Activated T-helper 2 cell treated with anti-CD3 and anti-CD28 coated beads, Interferon-gamma antibody, Interleukin-2, Interleukin-4, amounts not matched to agents 10 μg/mL and 5 μg/mL and 100 μg/mL, durations not matched to agents 14 hours and 24 hours and 36 hours (primary cell): ENCODE measurements at regions not wholly inside any gene's neighbourhood (a gene's known extent, or its start where the extent isn't known, plus 50 kb on each side); places are given as distances from the start of the nearest gene placed in this dataset.

Experiments used
- DNase-seq: peaks from one replicate; pipeline ENCODE4 v3.0.0; 2021; ENCODE audit warnings: low spot score
- H3K27ac Mint-ChIP-seq: one replicate; pipeline ENCODE4 v1.8.0; 2021; ENCODE audit warnings: mixed read lengths
- H3K27me3 Mint-ChIP-seq: one replicate; pipeline ENCODE4 v1.8.0; 2021; ENCODE audit warnings: low read depth, mixed read lengths
- H3K36me3 Mint-ChIP-seq: one replicate; pipeline ENCODE4 v1.8.0; 2021; ENCODE audit warnings: low read depth, mixed read lengths
- H3K4me1 Mint-ChIP-seq: one replicate; pipeline ENCODE4 v1.8.0; 2021; ENCODE audit warnings: low read depth, mixed read lengths
- H3K4me3 Mint-ChIP-seq: one replicate; pipeline ENCODE4 v1.8.0; 2021; ENCODE audit warnings: low read depth, mild to moderate bottlenecking, moderate library complexity, mixed read lengths
- H3K9me3 Mint-ChIP-seq: one replicate; pipeline ENCODE4 v1.8.0; 2021; ENCODE audit warnings: mixed read lengths
- intact Hi-C: fragments of 100-400 bp; cut with micrococcal nuclease; formaldehyde crosslinking; loops from one replicate; pipeline ENCODE4 v1.15.1; 2023

GRCh38 chr18:30929718-30930117 is 112.8 kb downstream of the DSC3 start:
- no peak overlapping the region for H3K4me3 Mint-ChIP-seq
- no peak overlapping the region for H3K27ac Mint-ChIP-seq
- no peak for DNase-seq
- peaks cover under 1% of the 10 kb centered on the region for H3K9me3 Mint-ChIP-seq
- no peaks in the 10 kb centered on the region for H3K27me3 Mint-ChIP-seq
- no peaks in the 10 kb centered on the region for H3K36me3 Mint-ChIP-seq
- H3K4me1 Mint-ChIP-seq: no peaks in the 10 kb centered on the region
- intact Hi-C loops: no loop called here

- no peak overlapping the region for H3K27ac Mint-ChIP-seq
- no peaks in the 10 kb centered on the region for H3K36me3 Mint-ChIP-seq
- no peaks in the 10 kb centered on the region for H3K27me3 Mint-ChIP-seq
- intact Hi-C loops: no loop called here
- DNase-seq: no peak
- no peak overlapping the region for H3K4me3 Mint-ChIP-seq
- H3K4me1 Mint-ChIP-seq: no peaks in the 10 kb centered on the region
- H3K9me3 Mint-ChIP-seq: peaks cover 6% of the 10 kb centered on the region
These were observed 113.5 kb downstream of the DSC3 start for GRCh38 chr18:30929065-30929464.

- H3K36me3 Mint-ChIP-seq: no peaks in the 10 kb centered on the region
- H3K9me3 Mint-ChIP-seq: peaks cover 6% of the 10 kb centered on the region
- no peaks in the 10 kb centered on the region for H3K27me3 Mint-ChIP-seq
- no peaks in the 10 kb centered on the region for H3K4me1 Mint-ChIP-seq
- H3K4me3 Mint-ChIP-seq: no peak overlapping the region
- intact Hi-C loops: no loop called here
- H3K27ac Mint-ChIP-seq: no peak overlapping the region
- DNase-seq: no peak
These were observed 114.9 kb downstream of the DSC3 start for GRCh38 chr18:30927517-30928075.

- Mint-ChIP-seq H3K36me3 (no peaks in the 10 kb centered on the region), H3K9me3 (peaks cover 6% of the 10 kb centered on the region), H3K4me3 (no peak overlapping the region), H3K4me1 (no peaks in the 10 kb centered on the region), H3K27me3 (no peaks in the 10 kb centered on the region), H3K27ac (no peak overlapping the region)
- DNase-seq: no peak
- intact Hi-C loops: no loop called here
These were observed 115.5 kb downstream of the DSC3 start for GRCh38 chr18:30927042-30927441.

GRCh38 chr18:30925795-30926194 is 116.7 kb downstream of the DSC3 start:
- no peak for DNase-seq
- intact Hi-C loops: no loop called here
- Mint-ChIP-seq H3K4me3 (no peak overlapping the region), H3K27ac (no peak overlapping the region), H3K36me3 (no peaks in the 10 kb centered on the region), H3K27me3 (no peaks in the 10 kb centered on the region), H3K4me1 (no peaks in the 10 kb centered on the region), H3K9me3 (peaks cover 9% of the 10 kb centered on the region)

GRCh38 chr18:30920757-30921156 is 121.8 kb downstream of the DSC3 start:
- Mint-ChIP-seq H3K4me3 (no peak overlapping the region), H3K4me1 (no peaks in the 10 kb centered on the region), H3K9me3 (peaks cover 12% of the 10 kb centered on the region), H3K27ac (no peak overlapping the region), H3K36me3 (no peaks in the 10 kb centered on the region), H3K27me3 (no peaks in the 10 kb centered on the region)
- no peak for DNase-seq
- intact Hi-C loops: no loop called here

GRCh38 chr18:30920351-30920750 is 122.2 kb downstream of the DSC3 start:
- no peak overlapping the region for H3K4me3 Mint-ChIP-seq
- no peaks in the 10 kb centered on the region for H3K4me1 Mint-ChIP-seq
- DNase-seq: no peak
- H3K36me3 Mint-ChIP-seq: no peaks in the 10 kb centered on the region
- no peak overlapping the region for H3K27ac Mint-ChIP-seq
- H3K9me3 Mint-ChIP-seq: peaks cover 12% of the 10 kb centered on the region
- intact Hi-C loops: no loop called here
- H3K27me3 Mint-ChIP-seq: no peaks in the 10 kb centered on the region

GRCh38 chr18:30917651-30918050 is 124.9 kb downstream of the DSC3 start:
- no peak overlapping the region for H3K4me3 Mint-ChIP-seq
- DNase-seq: no peak
- H3K27ac Mint-ChIP-seq: no peak overlapping the region
- no peaks in the 10 kb centered on the region for H3K36me3 Mint-ChIP-seq
- H3K4me1 Mint-ChIP-seq: no peaks in the 10 kb centered on the region
- H3K9me3 Mint-ChIP-seq: peaks cover 11% of the 10 kb centered on the region
- no peaks in the 10 kb centered on the region for H3K27me3 Mint-ChIP-seq
- intact Hi-C loops: no loop called here

- H3K27ac Mint-ChIP-seq: no peak overlapping the region
- DNase-seq: no peak
- H3K27me3 Mint-ChIP-seq: no peaks in the 10 kb centered on the region
- H3K4me3 Mint-ChIP-seq: no peak overlapping the region
- no peaks in the 10 kb centered on the region for H3K36me3 Mint-ChIP-seq
- H3K9me3 Mint-ChIP-seq: peaks cover 11% of the 10 kb centered on the region
- no peaks in the 10 kb centered on the region for H3K4me1 Mint-ChIP-seq
- intact Hi-C loops: no loop called here
These were observed 127.1 kb downstream of the DSC3 start for GRCh38 chr18:30915336-30915988.

- no peaks in the 10 kb centered on the region for H3K4me1 Mint-ChIP-seq
- no peaks in the 10 kb centered on the region for H3K36me3 Mint-ChIP-seq
- H3K9me3 Mint-ChIP-seq: peaks cover 27% of the 10 kb centered on the region
- intact Hi-C loops: no loop called here
- DNase-seq: no peak
- H3K27me3 Mint-ChIP-seq: no peaks in the 10 kb centered on the region
- no peak overlapping the region for H3K27ac Mint-ChIP-seq
- H3K4me3 Mint-ChIP-seq: no peak overlapping the region
These were observed 134.2 kb downstream of the DSC3 start for GRCh38 chr18:30908381-30908780.

GRCh38 chr18:30903566-30903965 is 139.0 kb downstream of the DSC3 start:
- peaks cover 29% of the 10 kb centered on the region for H3K9me3 Mint-ChIP-seq
- DNase-seq: no peak
- intact Hi-C loops: no loop called here
- no peaks in the 10 kb centered on the region for H3K36me3 Mint-ChIP-seq
- H3K4me1 Mint-ChIP-seq: no peaks in the 10 kb centered on the region
- H3K27ac Mint-ChIP-seq: no peak overlapping the region
- no peak overlapping the region for H3K4me3 Mint-ChIP-seq
- no peaks in the 10 kb centered on the region for H3K27me3 Mint-ChIP-seq

- no peaks in the 10 kb centered on the region for H3K27me3 Mint-ChIP-seq
- H3K36me3 Mint-ChIP-seq: no peaks in the 10 kb centered on the region
- no peak for DNase-seq
- no peak overlapping the region for H3K4me3 Mint-ChIP-seq
- no peaks in the 10 kb centered on the region for H3K4me1 Mint-ChIP-seq
- H3K9me3 Mint-ChIP-seq: peaks cover 10% of the 10 kb centered on the region
- intact Hi-C loops: no loop called here
- no peak overlapping the region for H3K27ac Mint-ChIP-seq
These were observed 152.8 kb downstream of the DSC3 start for GRCh38 chr18:30889519-30890301.

GRCh38 chr18:30888344-30888743 is 154.2 kb downstream of the DSC3 start:
- no peaks in the 10 kb centered on the region for H3K36me3 Mint-ChIP-seq
- H3K4me1 Mint-ChIP-seq: no peaks in the 10 kb centered on the region
- no peak for DNase-seq
- peaks cover 11% of the 10 kb centered on the region for H3K9me3 Mint-ChIP-seq
- H3K27ac Mint-ChIP-seq: no peak overlapping the region
- no peak overlapping the region for H3K4me3 Mint-ChIP-seq
- intact Hi-C loops: no loop called here
- no peaks in the 10 kb centered on the region for H3K27me3 Mint-ChIP-seq
